ENCODE measurements at regions not wholly inside any gene's neighbourhood (a gene's known extent, or its start where the extent isn't known, plus 50 kb on each side); places are given as distances from the start of the nearest gene placed in this dataset.

DNA sequence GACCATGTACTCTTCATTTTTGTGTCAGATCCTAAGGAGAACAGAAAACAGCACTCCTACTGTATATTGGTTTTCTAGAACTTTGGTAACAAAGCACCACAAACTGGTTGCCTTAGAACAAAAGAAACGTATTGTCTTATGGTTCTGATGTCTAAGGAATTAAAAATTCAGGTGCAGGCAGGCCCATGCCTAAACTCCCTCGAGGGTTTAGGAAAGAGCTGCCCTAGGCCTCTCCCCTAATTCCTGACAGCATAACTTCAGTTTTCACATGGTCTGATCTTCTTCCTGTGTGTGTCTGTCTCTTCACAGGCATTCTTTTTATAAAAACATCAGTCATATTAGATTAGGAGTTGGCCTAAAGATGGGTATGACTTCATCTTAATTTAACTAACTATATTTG is 1093.6 kb downstream of the TECRL start:
- ChIA-PET CTCF (ENCODE audit: low intra/inter-chr PET ratio, low total read pairs) (no interaction called here), POLR2A (no interaction called here)
- FAIRE-seq (no peak), ATAC-seq (no peak), DNase-seq (ENCODE audit: low spot score) (no peak)
- in situ Hi-C loops (cut with HindIII; ENCODE audit: extremely low pct_ligation_motif_present, low pct_unique_long_range_greater_than_20kb) = no loop called here
- no TSS peak for BruUV-seq (replicated peaks)
- Histone ChIP-seq H3K79me2 (ENCODE audit: insufficient read depth, low read length) (no peaks in the 10 kb centered on the region), H3K4me1 (ENCODE audit: insufficient read depth, low read length) (no peaks in the 10 kb centered on the region), H3K36me3 (replicated peaks in 1 of 2; ENCODE audit: control insufficient read depth in 1 of 2, insufficient read depth in 2 of 2, low read length in 2 of 2) (no peaks in the 10 kb centered on the region), H3K9ac (ENCODE audit: insufficient read depth, low read depth, low read length) (no peak overlapping the region), H3K4me2 (ENCODE audit: low read depth, low read length) (no peak overlapping the region), H4K20me1 (ENCODE audit: insufficient read depth, low read length) (no peaks in the 10 kb centered on the region), H3K4me3 (replicated peaks in 1 of 3; ENCODE audit: insufficient read depth in 1 of 3, low read depth in 2 of 3, low read length in 3 of 3) (no peak overlapping the region), H3K27ac (ENCODE audit: extremely low read length, insufficient read depth, low read length) (no peak overlapping the region), H3K9me3 (ENCODE audit: low read length) (no peaks in the 10 kb centered on the region), H3K27me3 (ENCODE audit: control insufficient read depth in 1 of 2, insufficient read depth in 2 of 2, low read length in 2 of 2) (no peaks in the 10 kb centered on the region; a peak in 1 of 5 replicates), H2AFZ (ENCODE audit: low read length) (no peak overlapping the region)
- no peak for TF ChIP-seq PTBP1 (IDR thresholded peaks at IDR 0.05; ENCODE audit: low read depth, low read length, poor library complexity, severe bottlenecking)
- intact Hi-C loops (cut with micrococcal nuclease; ENCODE audit: unreplicated experiment) = no loop called here
- WGBS (ENCODE audit: low lambda C conversion rate) = 0% methylated on average over 2 of the region's 2 CpGs

DNA sequence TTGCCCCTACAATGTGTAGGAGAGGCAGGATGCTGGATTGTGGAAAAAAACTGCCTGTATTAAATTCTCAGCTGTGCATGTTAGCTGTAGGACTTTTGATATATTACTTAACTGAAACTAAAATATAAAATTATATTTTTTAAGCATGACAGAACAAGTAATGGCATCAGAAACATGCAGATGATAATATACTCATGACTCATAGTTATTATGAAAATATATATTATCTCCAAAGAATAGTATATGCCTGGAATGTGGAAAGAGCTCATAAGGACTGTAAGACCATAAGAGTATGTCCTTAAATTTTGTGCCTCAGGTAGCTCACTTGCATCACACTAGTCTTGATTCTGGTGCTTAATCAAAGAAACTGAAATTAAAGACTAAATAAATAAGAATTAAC is 1100.6 kb downstream of the TECRL start:
- no peaks in the 10 kb centered on the region for H3K4me1 ChIP-seq (ENCODE audit: insufficient read depth, low read length)

More for the DNA sequence above, 1100.6 kb downstream of the TECRL start:
- Histone ChIP-seq H3K4me2 (ENCODE audit: low read depth, low read length) (no peak overlapping the region), H3K27ac (ENCODE audit: extremely low read length, insufficient read depth, low read length) (no peak overlapping the region), H3K9me3 (ENCODE audit: low read length) (no peaks in the 10 kb centered on the region), H3K36me3 (replicated peaks in 1 of 2; ENCODE audit: control insufficient read depth in 1 of 2, insufficient read depth in 2 of 2, low read length in 2 of 2) (no peaks in the 10 kb centered on the region), H3K79me2 (ENCODE audit: insufficient read depth, low read length) (no peaks in the 10 kb centered on the region), H3K4me3 (replicated peaks in 1 of 3; ENCODE audit: insufficient read depth in 1 of 3, low read depth in 2 of 3, low read length in 3 of 3) (no peak overlapping the region), H2AFZ (ENCODE audit: low read length) (no peak overlapping the region), H3K9ac (ENCODE audit: insufficient read depth, low read depth, low read length) (no peak overlapping the region), H4K20me1 (ENCODE audit: insufficient read depth, low read length) (no peaks in the 10 kb centered on the region), H3K27me3 (ENCODE audit: control insufficient read depth in 1 of 2, insufficient read depth in 2 of 2, low read length in 2 of 2) (no peaks in the 10 kb centered on the region)
- BruUV-seq (replicated peaks) = no TSS peak
- no peak for ATAC-seq
- in situ Hi-C loops (cut with HindIII; ENCODE audit: extremely low pct_ligation_motif_present, low pct_unique_long_range_greater_than_20kb) = no loop called here
- intact Hi-C loops (cut with micrococcal nuclease; ENCODE audit: unreplicated experiment) = no loop called here
- no peak for TF ChIP-seq MATR3 (CRISPR knock-in tag; IDR thresholded peaks at IDR 0.05)
- TF ChIP-seq ZNF7 (CRISPR knock-in tag; IDR thresholded peaks at IDR 0.05) = no peak
- no peak for TF ChIP-seq ATF7-NPFF (CRISPR knock-in tag; IDR thresholded peaks at IDR 0.05; ENCODE audit: low read depth)
- no peak for TF ChIP-seq SMARCC2 (IDR thresholded peaks at IDR 0.05)
- no peak for TF ChIP-seq ZNF607 (CRISPR knock-in tag; IDR thresholded peaks at IDR 0.05; ENCODE audit: borderline replicate concordance)
- TF ChIP-seq RFX3 (CRISPR knock-in tag; IDR thresholded peaks at IDR 0.05) = no peak
- no peak for TF ChIP-seq SIN3A (IDR thresholded peaks at IDR 0.05; ENCODE audit: borderline replicate concordance, low read depth, low read length)
- TF ChIP-seq ZNF275 (CRISPR knock-in tag; IDR thresholded peaks at IDR 0.05; ENCODE audit: borderline replicate concordance) = no peak
- TF ChIP-seq, protein P1, sequence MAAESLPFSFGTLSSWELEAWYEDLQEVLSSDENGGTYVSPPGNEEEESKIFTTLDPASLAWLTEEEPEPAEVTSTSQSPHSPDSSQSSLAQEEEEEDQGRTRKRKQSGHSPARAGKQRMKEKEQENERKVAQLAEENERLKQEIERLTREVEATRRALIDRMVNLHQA (CRISPR knock-in tag; IDR thresholded peaks at IDR 0.05) = no peak
- TF ChIP-seq, protein P2, sequence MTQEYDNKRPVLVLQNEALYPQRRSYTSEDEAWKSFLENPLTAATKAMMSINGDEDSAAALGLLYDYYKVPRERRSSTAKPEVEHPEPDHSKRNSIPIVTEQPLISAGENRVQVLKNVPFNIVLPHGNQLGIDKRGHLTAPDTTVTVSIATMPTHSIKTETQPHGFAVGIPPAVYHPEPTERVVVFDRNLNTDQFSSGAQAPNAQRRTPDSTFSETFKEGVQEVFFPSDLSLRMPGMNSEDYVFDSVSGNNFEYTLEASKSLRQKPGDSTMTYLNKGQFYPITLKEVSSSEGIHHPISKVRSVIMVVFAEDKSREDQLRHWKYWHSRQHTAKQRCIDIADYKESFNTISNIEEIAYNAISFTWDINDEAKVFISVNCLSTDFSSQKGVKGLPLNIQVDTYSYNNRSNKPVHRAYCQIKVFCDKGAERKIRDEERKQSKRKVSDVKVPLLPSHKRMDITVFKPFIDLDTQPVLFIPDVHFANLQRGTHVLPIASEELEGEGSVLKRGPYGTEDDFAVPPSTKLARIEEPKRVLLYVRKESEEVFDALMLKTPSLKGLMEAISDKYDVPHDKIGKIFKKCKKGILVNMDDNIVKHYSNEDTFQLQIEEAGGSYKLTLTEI (CRISPR knock-in tag; conservative IDR thresholded peaks at IDR 0.05) = no peak
- no peak for TF ChIP-seq NFE2L1 (CRISPR knock-in tag; IDR thresholded peaks at IDR 0.05; ENCODE audit: borderline replicate concordance)
- TF ChIP-seq, protein P3, sequence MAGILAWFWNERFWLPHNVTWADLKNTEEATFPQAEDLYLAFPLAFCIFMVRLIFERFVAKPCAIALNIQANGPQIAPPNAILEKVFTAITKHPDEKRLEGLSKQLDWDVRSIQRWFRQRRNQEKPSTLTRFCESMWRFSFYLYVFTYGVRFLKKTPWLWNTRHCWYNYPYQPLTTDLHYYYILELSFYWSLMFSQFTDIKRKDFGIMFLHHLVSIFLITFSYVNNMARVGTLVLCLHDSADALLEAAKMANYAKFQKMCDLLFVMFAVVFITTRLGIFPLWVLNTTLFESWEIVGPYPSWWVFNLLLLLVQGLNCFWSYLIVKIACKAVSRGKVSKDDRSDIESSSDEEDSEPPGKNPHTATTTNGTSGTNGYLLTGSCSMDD (CRISPR knock-in tag; IDR thresholded peaks at IDR 0.05) = no peak
- no peak for TF ChIP-seq ZNF775 (CRISPR knock-in tag; IDR thresholded peaks at IDR 0.05; ENCODE audit: borderline replicate concordance)
- POLR2A ChIA-PET = no interaction called here
- CTCF ChIA-PET (ENCODE audit: low intra/inter-chr PET ratio, low total read pairs) = no interaction called here
- no peak for DNase-seq (ENCODE audit: low spot score)
- no peak for FAIRE-seq

All from HepG2 (cell line).